Peyer's patch (tissue), 4 donors: ENCODE measurements at regions not wholly inside any gene's neighbourhood (a gene's known extent, or its start where the extent isn't known, plus 50 kb on each side); places are given as distances from the start of the nearest gene placed in this dataset.

Experiments
- DNase-seq, 3 donors: peaks; one replicate each; pipeline ENCODE4 v3.0.0-alpha.2; 2017 to 2019
- H3K27ac ChIP-seq, 4 donors: fragments of 200-600 bp; sonication (generic); one replicate each; pipeline ENCODE4 v1.5.1; 2016 to 2019
- H3K27me3 ChIP-seq, 2 donors: fragments of 200-600 bp; sonication (generic); one replicate each; pipeline ENCODE4 v1.5.1; 2019
- H3K36me3 ChIP-seq, 3 donors: fragments of 200-600 bp; sonication (generic); one replicate each; pipeline ENCODE4 v1.5.1; 2016 to 2019
- H3K4me1 ChIP-seq, 4 donors: fragments of 200-600 bp; sonication (generic); one replicate each; pipeline ENCODE4 v1.5.1; 2016 to 2019
- H3K4me3 ChIP-seq, 4 donors: fragments of 200-600 bp; sonication (generic); 1 replicate in 3 of 4; 2 replicates in 1 of 4; pipeline ENCODE4 v1.5.1; 2016 to 2019; ENCODE audit warnings: mild to moderate bottlenecking in 1 of 4
- H3K9me3 ChIP-seq, 4 donors: fragments of 200-600 bp; sonication (generic); one replicate each; pipeline ENCODE4 v1.5.1; 2016 to 2019; ENCODE audit warnings: mild to moderate bottlenecking in 1 of 4
- CTCF ChIP-seq, 6 experiments: fragments of 450-650 bp in 4 of 6; fragments of 200-600 bp in 2 of 6; sonication (generic) in 1 of 6; IDR thresholded peaks; one replicate each; pipeline ENCODE4 v1.5.1; 2017 to 2019; ENCODE audit warnings: antibody characterized with exemption in 6 of 6, mild to moderate bottlenecking in 3 of 6, moderate library complexity in 1 of 6
- POLR2A ChIP-seq, 2 donors: fragments of 450-650 bp; IDR thresholded peaks; one replicate each; pipeline ENCODE4 v1.5.1; 2017; ENCODE audit warnings: antibody characterized with exemption in 2 of 2, mild to moderate bottlenecking in 2 of 2, moderate library complexity in 2 of 2

- H3K36me3 ChIP-seq: no peaks in the 10 kb centered on the region
- no peak for DNase-seq
- H3K27me3 ChIP-seq: no peaks in the 10 kb centered on the region
- no peaks in the 10 kb centered on the region for H3K4me1 ChIP-seq
- H3K4me3 ChIP-seq: no peak overlapping the region
- no peak overlapping the region for H3K27ac ChIP-seq
- TF ChIP-seq POLR2A (IDR thresholded peaks at IDR 0.05): no peak
- no peak for TF ChIP-seq CTCF (IDR thresholded peaks at IDR 0.05)
- H3K9me3 ChIP-seq: no peaks in the 10 kb centered on the region
These were observed 53.0 kb upstream of the DAPP1 start for GRCh38 chr4:99763635-99764101.

GRCh38 chr4:99762728-99763127, 53.9 kb upstream of the DAPP1 start:
- no peak for DNase-seq
- no peaks in the 10 kb centered on the region for H3K4me1 ChIP-seq
- H3K36me3 ChIP-seq: no peaks in the 10 kb centered on the region
- H3K27me3 ChIP-seq: no peaks in the 10 kb centered on the region
- H3K27ac ChIP-seq: no peak overlapping the region
- no peak for TF ChIP-seq POLR2A (IDR thresholded peaks at IDR 0.05)
- no peak for TF ChIP-seq CTCF (IDR thresholded peaks at IDR 0.05)
- H3K9me3 ChIP-seq: no peaks in the 10 kb centered on the region
- H3K4me3 ChIP-seq: no peak overlapping the region

- no peak for DNase-seq
- Histone ChIP-seq H3K36me3 (no peaks in the 10 kb centered on the region), H3K27me3 (no peaks in the 10 kb centered on the region), H3K9me3 (no peaks in the 10 kb centered on the region), H3K4me3 (no peak overlapping the region), H3K27ac (no peak overlapping the region), H3K4me1 (no peaks in the 10 kb centered on the region)
- TF ChIP-seq CTCF (IDR thresholded peaks at IDR 0.05): no peak
- no peak for TF ChIP-seq POLR2A (IDR thresholded peaks at IDR 0.05)
These were observed 56.6 kb upstream of the DAPP1 start for GRCh38 chr4:99759988-99760387.

- Histone ChIP-seq H3K27ac (no peak overlapping the region), H3K4me3 (no peak overlapping the region), H3K36me3 (no peaks in the 10 kb centered on the region), H3K9me3 (no peaks in the 10 kb centered on the region), H3K4me1 (no peaks in the 10 kb centered on the region), H3K27me3 (no peaks in the 10 kb centered on the region)
- DNase-seq: no peak
- TF ChIP-seq POLR2A (IDR thresholded peaks at IDR 0.05) (no peak), CTCF (IDR thresholded peaks at IDR 0.05) (no peak)
These were observed 57.2 kb upstream of the DAPP1 start for GRCh38 chr4:99759346-99759984.

- no peaks in the 10 kb centered on the region for H3K36me3 ChIP-seq
These were observed 61.2 kb upstream of the DAPP1 start for GRCh38 chr4:99755223-99755944.

More at GRCh38 chr4:99755223-99755944, 61.2 kb upstream of the DAPP1 start:
- no peaks in the 10 kb centered on the region for H3K9me3 ChIP-seq
- no peak for TF ChIP-seq POLR2A (IDR thresholded peaks at IDR 0.05)
- no peak for TF ChIP-seq CTCF (IDR thresholded peaks at IDR 0.05)
- H3K4me1 ChIP-seq: no peaks in the 10 kb centered on the region
- H3K27me3 ChIP-seq: no peaks in the 10 kb centered on the region
- H3K4me3 ChIP-seq: no peak overlapping the region
- H3K27ac ChIP-seq: no peak overlapping the region
- DNase-seq: no peak
